ENCODE measurements at regions not wholly inside any gene's neighbourhood (a gene's known extent, or its start where the extent isn't known, plus 50 kb on each side); places are given as distances from the start of the nearest gene placed in this dataset.

DNA sequence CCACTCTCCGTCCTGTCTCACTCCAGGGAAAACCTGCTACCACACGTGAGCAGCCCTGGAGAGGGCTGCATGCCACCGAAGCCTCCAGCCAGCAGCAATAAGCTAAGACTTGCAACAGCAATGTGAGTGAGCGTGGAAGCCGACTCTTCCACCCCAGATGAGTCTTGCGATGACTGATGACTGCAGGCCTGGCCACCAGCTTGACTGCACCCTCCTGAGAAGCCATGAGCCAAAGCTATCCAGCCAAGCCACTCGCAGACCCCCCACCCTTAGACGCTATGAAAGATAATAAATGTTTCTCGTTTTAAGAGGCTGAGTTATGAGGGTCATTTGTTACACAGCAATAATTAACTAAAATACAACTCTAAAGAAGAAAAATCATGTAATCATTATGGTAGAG is 118.6 kb upstream of the GALNT2 start:
- TF ChIP-seq, protein P1, sequence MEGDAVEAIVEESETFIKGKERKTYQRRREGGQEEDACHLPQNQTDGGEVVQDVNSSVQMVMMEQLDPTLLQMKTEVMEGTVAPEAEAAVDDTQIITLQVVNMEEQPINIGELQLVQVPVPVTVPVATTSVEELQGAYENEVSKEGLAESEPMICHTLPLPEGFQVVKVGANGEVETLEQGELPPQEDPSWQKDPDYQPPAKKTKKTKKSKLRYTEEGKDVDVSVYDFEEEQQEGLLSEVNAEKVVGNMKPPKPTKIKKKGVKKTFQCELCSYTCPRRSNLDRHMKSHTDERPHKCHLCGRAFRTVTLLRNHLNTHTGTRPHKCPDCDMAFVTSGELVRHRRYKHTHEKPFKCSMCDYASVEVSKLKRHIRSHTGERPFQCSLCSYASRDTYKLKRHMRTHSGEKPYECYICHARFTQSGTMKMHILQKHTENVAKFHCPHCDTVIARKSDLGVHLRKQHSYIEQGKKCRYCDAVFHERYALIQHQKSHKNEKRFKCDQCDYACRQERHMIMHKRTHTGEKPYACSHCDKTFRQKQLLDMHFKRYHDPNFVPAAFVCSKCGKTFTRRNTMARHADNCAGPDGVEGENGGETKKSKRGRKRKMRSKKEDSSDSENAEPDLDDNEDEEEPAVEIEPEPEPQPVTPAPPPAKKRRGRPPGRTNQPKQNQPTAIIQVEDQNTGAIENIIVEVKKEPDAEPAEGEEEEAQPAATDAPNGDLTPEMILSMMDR (IDR thresholded peaks at IDR 0.05): no peak
- no peak for TF ChIP-seq POLR2A (IDR thresholded peaks at IDR 0.05)
- TF ChIP-seq POLR2AphosphoS5 (IDR thresholded peaks at IDR 0.05): no peak
